ENCODE measurements at regions not wholly inside any gene's neighbourhood (a gene's known extent, or its start where the extent isn't known, plus 50 kb on each side); places are given as distances from the start of the nearest gene placed in this dataset.

DNA sequence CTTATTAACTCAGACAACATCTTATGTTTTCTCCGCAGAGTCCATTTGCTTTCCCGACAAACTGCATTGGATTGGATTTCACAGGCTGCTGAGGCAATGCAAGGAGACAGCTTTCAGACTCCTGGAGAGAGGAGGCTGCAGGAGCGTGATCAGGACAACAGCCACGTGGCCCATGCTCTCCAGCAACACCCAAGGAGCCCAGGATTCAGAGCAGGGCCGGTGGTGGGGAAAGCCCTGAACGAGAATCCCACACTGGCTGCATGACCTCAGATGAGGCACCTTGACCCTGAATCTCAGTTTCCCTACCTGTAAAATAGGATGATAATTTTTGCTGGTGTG lies 78.3 kb upstream of the NFASC start:
- peaks cover 12% of the 10 kb centered on the region for H3K4me1 Mint-ChIP-seq
- no peak for TF ChIP-seq FOXK1 (CRISPR knock-in tag; IDR thresholded peaks at IDR 0.05)
- CTCF ChIA-PET: interaction anchor here (0.5 to 3.1 kb wide), 64 partner anchors 9 to 346 kb away, joined by 3 to 53 read pairs (median 5); partner anchors contain the start of genes LRRN2 and MDM4
- no peaks in the 10 kb centered on the region for H3K36me3 Mint-ChIP-seq
- H3K9me3 Mint-ChIP-seq: peaks cover 3% of the 10 kb centered on the region; the same call in 1 of the 2 replicates
- DNase-seq (ENCODE audit: low spot score): no peak
- no peak overlapping the region for H3K4me3 Mint-ChIP-seq
- no peak for ATAC-seq
- POLR2A ChIA-PET: no interaction called here
- no peak overlapping the region for H3K27ac Mint-ChIP-seq
- H3K27me3 Mint-ChIP-seq (ENCODE audit: low read depth): peaks cover 11% of the 10 kb centered on the region

DNA sequence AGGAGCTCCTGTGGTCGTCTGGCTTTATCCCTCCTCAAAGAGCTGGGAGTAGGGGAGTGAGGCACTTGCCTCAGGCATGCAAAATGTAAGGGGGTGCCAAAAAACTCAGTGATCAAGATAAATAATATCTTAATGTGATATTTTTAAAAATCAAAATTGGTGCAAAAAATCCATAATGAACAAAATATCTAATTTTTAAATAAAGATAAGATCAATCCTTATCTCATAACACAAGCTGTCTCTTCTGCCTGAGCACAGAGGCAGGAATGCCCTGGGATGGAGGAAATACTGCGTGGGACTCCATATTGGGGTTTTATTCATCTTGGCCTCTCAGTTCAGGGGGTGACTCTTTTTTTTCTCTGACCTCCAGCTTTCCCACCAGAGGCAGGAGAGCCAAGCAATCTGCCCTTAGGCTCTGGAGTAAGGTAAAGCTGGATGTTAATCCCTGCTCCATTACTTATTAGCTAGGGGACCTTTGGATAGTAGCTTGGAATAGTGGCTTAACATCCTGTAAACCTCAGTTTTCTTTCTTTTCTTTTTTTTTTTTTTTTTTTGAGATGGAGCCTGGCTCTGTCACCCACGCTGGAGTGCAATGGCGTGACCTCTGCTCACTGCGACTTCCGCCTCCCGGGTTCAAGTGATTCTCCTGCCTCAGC lies 77.3 kb upstream of the NFASC start:
- peaks cover 7% of the 10 kb centered on the region for H3K27me3 Mint-ChIP-seq (ENCODE audit: low read depth)
- H3K4me3 Mint-ChIP-seq: no peak overlapping the region
- H3K4me1 Mint-ChIP-seq: peaks cover 12% of the 10 kb centered on the region
- ChIA-PET CTCF (interaction anchor here (0.6 to 3.1 kb wide), 8 partner anchors 14 to 228 kb away, joined by 3 to 27 read pairs (median 4); no protein-coding TSS in a partner anchor), POLR2A (no interaction called here)
- H3K27ac Mint-ChIP-seq: no peak overlapping the region
- H3K36me3 Mint-ChIP-seq: no peaks in the 10 kb centered on the region
- peaks cover 3% of the 10 kb centered on the region; the same call in 1 of the 2 replicates for H3K9me3 Mint-ChIP-seq
- no peak for ATAC-seq
- no peak for DNase-seq (ENCODE audit: low spot score)
- TF ChIP-seq, protein P1, sequence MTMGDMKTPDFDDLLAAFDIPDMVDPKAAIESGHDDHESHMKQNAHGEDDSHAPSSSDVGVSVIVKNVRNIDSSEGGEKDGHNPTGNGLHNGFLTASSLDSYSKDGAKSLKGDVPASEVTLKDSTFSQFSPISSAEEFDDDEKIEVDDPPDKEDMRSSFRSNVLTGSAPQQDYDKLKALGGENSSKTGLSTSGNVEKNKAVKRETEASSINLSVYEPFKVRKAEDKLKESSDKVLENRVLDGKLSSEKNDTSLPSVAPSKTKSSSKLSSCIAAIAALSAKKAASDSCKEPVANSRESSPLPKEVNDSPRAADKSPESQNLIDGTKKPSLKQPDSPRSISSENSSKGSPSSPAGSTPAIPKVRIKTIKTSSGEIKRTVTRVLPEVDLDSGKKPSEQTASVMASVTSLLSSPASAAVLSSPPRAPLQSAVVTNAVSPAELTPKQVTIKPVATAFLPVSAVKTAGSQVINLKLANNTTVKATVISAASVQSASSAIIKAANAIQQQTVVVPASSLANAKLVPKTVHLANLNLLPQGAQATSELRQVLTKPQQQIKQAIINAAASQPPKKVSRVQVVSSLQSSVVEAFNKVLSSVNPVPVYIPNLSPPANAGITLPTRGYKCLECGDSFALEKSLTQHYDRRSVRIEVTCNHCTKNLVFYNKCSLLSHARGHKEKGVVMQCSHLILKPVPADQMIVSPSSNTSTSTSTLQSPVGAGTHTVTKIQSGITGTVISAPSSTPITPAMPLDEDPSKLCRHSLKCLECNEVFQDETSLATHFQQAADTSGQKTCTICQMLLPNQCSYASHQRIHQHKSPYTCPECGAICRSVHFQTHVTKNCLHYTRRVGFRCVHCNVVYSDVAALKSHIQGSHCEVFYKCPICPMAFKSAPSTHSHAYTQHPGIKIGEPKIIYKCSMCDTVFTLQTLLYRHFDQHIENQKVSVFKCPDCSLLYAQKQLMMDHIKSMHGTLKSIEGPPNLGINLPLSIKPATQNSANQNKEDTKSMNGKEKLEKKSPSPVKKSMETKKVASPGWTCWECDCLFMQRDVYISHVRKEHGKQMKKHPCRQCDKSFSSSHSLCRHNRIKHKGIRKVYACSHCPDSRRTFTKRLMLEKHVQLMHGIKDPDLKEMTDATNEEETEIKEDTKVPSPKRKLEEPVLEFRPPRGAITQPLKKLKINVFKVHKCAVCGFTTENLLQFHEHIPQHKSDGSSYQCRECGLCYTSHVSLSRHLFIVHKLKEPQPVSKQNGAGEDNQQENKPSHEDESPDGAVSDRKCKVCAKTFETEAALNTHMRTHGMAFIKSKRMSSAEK (CRISPR knock-in tag; IDR thresholded peaks at IDR 0.05; ENCODE audit: borderline replicate concordance): no peak
- no peak for TF ChIP-seq ZNF281 (CRISPR knock-in tag; IDR thresholded peaks at IDR 0.05)
- TF ChIP-seq KAT7 (CRISPR knock-in tag; IDR thresholded peaks at IDR 0.05; ENCODE audit: borderline replicate concordance): no peak
- TF ChIP-seq ZNF138 (CRISPR knock-in tag; conservative IDR thresholded peaks at IDR 0.05): no peak
- no peak for TF ChIP-seq PRDM15 (CRISPR knock-in tag; IDR thresholded peaks at IDR 0.05)
- TF ChIP-seq CDX4 (CRISPR knock-in tag; IDR thresholded peaks at IDR 0.05; ENCODE audit: borderline replicate concordance): no peak
- no peak for TF ChIP-seq TP53 (CRISPR knock-in tag; IDR thresholded peaks at IDR 0.05)
- no peak for TF ChIP-seq ZNF425 (CRISPR knock-in tag; conservative IDR thresholded peaks at IDR 0.05)
- TF ChIP-seq, protein P2, sequence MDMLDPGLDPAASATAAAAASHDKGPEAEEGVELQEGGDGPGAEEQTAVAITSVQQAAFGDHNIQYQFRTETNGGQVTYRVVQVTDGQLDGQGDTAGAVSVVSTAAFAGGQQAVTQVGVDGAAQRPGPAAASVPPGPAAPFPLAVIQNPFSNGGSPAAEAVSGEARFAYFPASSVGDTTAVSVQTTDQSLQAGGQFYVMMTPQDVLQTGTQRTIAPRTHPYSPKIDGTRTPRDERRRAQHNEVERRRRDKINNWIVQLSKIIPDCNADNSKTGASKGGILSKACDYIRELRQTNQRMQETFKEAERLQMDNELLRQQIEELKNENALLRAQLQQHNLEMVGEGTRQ (CRISPR knock-in tag; IDR thresholded peaks at IDR 0.05): no peak
- TF ChIP-seq ZNF121 (CRISPR knock-in tag; IDR thresholded peaks at IDR 0.05): no peak
- no peak for TF ChIP-seq FOXJ3 (CRISPR knock-in tag; IDR thresholded peaks at IDR 0.05; ENCODE audit: borderline replicate concordance)
- no peak for TF ChIP-seq GTF2I (CRISPR knock-in tag; conservative IDR thresholded peaks at IDR 0.05)
- TF ChIP-seq, protein P3, sequence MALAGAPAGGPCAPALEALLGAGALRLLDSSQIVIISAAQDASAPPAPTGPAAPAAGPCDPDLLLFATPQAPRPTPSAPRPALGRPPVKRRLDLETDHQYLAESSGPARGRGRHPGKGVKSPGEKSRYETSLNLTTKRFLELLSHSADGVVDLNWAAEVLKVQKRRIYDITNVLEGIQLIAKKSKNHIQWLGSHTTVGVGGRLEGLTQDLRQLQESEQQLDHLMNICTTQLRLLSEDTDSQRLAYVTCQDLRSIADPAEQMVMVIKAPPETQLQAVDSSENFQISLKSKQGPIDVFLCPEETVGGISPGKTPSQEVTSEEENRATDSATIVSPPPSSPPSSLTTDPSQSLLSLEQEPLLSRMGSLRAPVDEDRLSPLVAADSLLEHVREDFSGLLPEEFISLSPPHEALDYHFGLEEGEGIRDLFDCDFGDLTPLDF (CRISPR knock-in tag; IDR thresholded peaks at IDR 0.05): no peak
- TF ChIP-seq HMGA2 (CRISPR knock-in tag; IDR thresholded peaks at IDR 0.05): no peak
